H9 (cell line): ENCODE measurements at regions not wholly inside any gene's neighbourhood (a gene's known extent, or its start where the extent isn't known, plus 50 kb on each side); places are given as distances from the start of the nearest gene placed in this dataset.

Experiments used
- DNase-seq: peaks from one replicate; pipeline ENCODE4 v3.0.0-alpha.2; 2017
- H2AFZ ChIP-seq: one replicate; pipeline ENCODE4 v1.6.1; 2013; ENCODE audit warnings: mild to moderate bottlenecking, low read length, control low read depth, moderate library complexity
- H2AK5ac ChIP-seq: 2 replicates; pipeline ENCODE4 v1.6.1; 2013; ENCODE audit warnings: low read length, control low read depth, mixed read lengths; ENCODE audit not compliant: insufficient read length
- H2BK120ac ChIP-seq: one replicate; pipeline ENCODE4 v1.6.1; 2013; ENCODE audit warnings: low read depth, mild to moderate bottlenecking, low read length, control low read depth, inconsistent platforms; ENCODE audit not compliant: poor library complexity, severe bottlenecking
- H2BK12ac ChIP-seq: 2 replicates; pipeline ENCODE4 v1.6.1; 2013; ENCODE audit warnings: low read length, control low read depth, mixed read lengths, low read depth; ENCODE audit not compliant: insufficient read length
- H2BK15ac ChIP-seq: 2 replicates; pipeline ENCODE4 v1.6.1; 2013; ENCODE audit warnings: low read depth, low read length, control low read depth
- H2BK20ac ChIP-seq: one replicate; pipeline ENCODE4 v1.6.1; 2013; ENCODE audit warnings: low read depth, mild to moderate bottlenecking, low read length, control low read depth, inconsistent platforms; ENCODE audit not compliant: poor library complexity, severe bottlenecking
- H2BK5ac ChIP-seq: 2 replicates; pipeline ENCODE4 v1.6.1; 2013; ENCODE audit warnings: low read length, control low read depth, mixed read lengths; ENCODE audit not compliant: insufficient read length
- H3K14ac ChIP-seq: 2 replicates; pipeline ENCODE4 v1.6.1; 2013; ENCODE audit warnings: low read length, control low read depth; ENCODE audit not compliant: insufficient read depth
- H3K18ac ChIP-seq: 2 replicates; pipeline ENCODE4 v1.6.1; 2013; ENCODE audit warnings: low read depth, mild to moderate bottlenecking, mixed read lengths, low read length, control low read depth; ENCODE audit not compliant: insufficient read length
- H3K23ac ChIP-seq: 2 replicates; pipeline ENCODE4 v1.6.1; 2013; ENCODE audit warnings: low read length, control low read depth, mixed read lengths, low read depth; ENCODE audit not compliant: insufficient read length
- H3K23me2 ChIP-seq: 2 replicates; pipeline ENCODE4 v1.6.1; 2013; ENCODE audit warnings: low read depth, mild to moderate bottlenecking, mixed read lengths, low read length, control low read depth; ENCODE audit not compliant: insufficient read length, poor library complexity, severe bottlenecking
- H3K27ac ChIP-seq: 2 replicates; pipeline ENCODE4 v1.5.1; 2013; ENCODE audit warnings: low read length, control low read depth, mixed read lengths, low read depth; ENCODE audit not compliant: insufficient read length
- H3K27me3 ChIP-seq: 2 replicates; pipeline ENCODE4 v1.6.1; 2013; ENCODE audit warnings: low read length, control low read depth, inconsistent platforms; ENCODE audit not compliant: insufficient read depth
- H3K4ac ChIP-seq: 2 replicates; pipeline ENCODE4 v1.6.1; 2013; ENCODE audit warnings: low read depth, mild to moderate bottlenecking, control low read depth, inconsistent platforms, low read length, moderate library complexity
- H3K4me1 ChIP-seq: 2 replicates; pipeline ENCODE4 v1.6.1; 2013; ENCODE audit warnings: low read length, control low read depth, inconsistent platforms; ENCODE audit not compliant: insufficient read depth
- H3K4me2 ChIP-seq: 2 replicates; pipeline ENCODE4 v1.6.1; 2013; ENCODE audit warnings: low read length, control low read depth, mixed read lengths; ENCODE audit not compliant: insufficient read length, insufficient read depth
- H3K56ac ChIP-seq: 2 replicates; pipeline ENCODE4 v1.6.1; 2013; ENCODE audit warnings: low read depth, mild to moderate bottlenecking, mixed read lengths, low read length, control low read depth; ENCODE audit not compliant: insufficient read length
- H3K79me1 ChIP-seq: 2 replicates; pipeline ENCODE4 v1.6.1; 2013; ENCODE audit warnings: low read depth, mild to moderate bottlenecking, moderate library complexity, low read length, control low read depth, inconsistent platforms; ENCODE audit not compliant: insufficient read depth, poor library complexity, severe bottlenecking
- H3K79me2 ChIP-seq: 2 replicates; pipeline ENCODE4 v1.6.1; 2013; ENCODE audit warnings: low read length, control low read depth, inconsistent platforms; ENCODE audit not compliant: insufficient read depth
- H3K9ac ChIP-seq: 2 replicates; pipeline ENCODE4 v1.6.1; 2013; ENCODE audit warnings: low read length, control low read depth, mixed read lengths; ENCODE audit not compliant: insufficient read length; ENCODE audit errors: extremely low read depth
- H3K9me3 ChIP-seq: one replicate; pipeline ENCODE4 v1.6.1; 2013; ENCODE audit warnings: low read depth, low read length, inconsistent platforms; ENCODE audit not compliant: control insufficient read depth
- H3T11ph ChIP-seq: one replicate; pipeline ENCODE4 v1.6.1; 2013; ENCODE audit warnings: mild to moderate bottlenecking, low read length, control low read depth, inconsistent platforms
- H4K20me1 ChIP-seq: one replicate; pipeline ENCODE4 v1.6.1; 2013; ENCODE audit not compliant: control insufficient read depth, insufficient read length, insufficient read depth
- H4K5ac ChIP-seq: 2 replicates; pipeline ENCODE4 v1.6.1; 2013; ENCODE audit warnings: low read depth, mild to moderate bottlenecking, mixed read lengths, low read length, control low read depth; ENCODE audit not compliant: insufficient read length
- H4K8ac ChIP-seq: replicated peaks from 2 replicates; pipeline ENCODE4 v1.6.1; 2013; ENCODE audit warnings: low read length, control low read depth, mixed read lengths, low read depth; ENCODE audit not compliant: insufficient read length
- H4K91ac ChIP-seq: 2 replicates; pipeline ENCODE4 v1.6.1; 2013; ENCODE audit warnings: low read depth, mild to moderate bottlenecking, moderate library complexity, mixed read lengths, low read length, control low read depth; ENCODE audit not compliant: insufficient read length
- H3K27ac Mint-ChIP-seq, 3 experiments: 2 replicates in 2 of 3; 3 replicates in 1 of 3; pipeline ENCODE4 v1.8.0; 2020 to 2021; ENCODE audit warnings: mixed read lengths in 3 of 3, mild to moderate bottlenecking in 1 of 3, moderate library complexity in 1 of 3
- H3K27me3 Mint-ChIP-seq: 2 replicates; pipeline ENCODE4 v1.8.0; 2021; ENCODE audit warnings: low read depth, mild to moderate bottlenecking, moderate library complexity, mixed read lengths
- H3K36me3 Mint-ChIP-seq, 3 experiments: 2 replicates in 2 of 3; 3 replicates in 1 of 3; pipeline ENCODE4 v1.8.0; 2020 to 2021; ENCODE audit warnings: low read depth in 3 of 3, mixed read lengths in 3 of 3; ENCODE audit not compliant: insufficient read depth in 1 of 3
- H3K4me1 Mint-ChIP-seq, 2 experiments: 2 replicates each; pipeline ENCODE4 v1.8.0; 2020; ENCODE audit warnings: mixed read lengths in 2 of 2
- H3K4me3 Mint-ChIP-seq, 2 experiments: 2 replicates in 1 of 2; 3 replicates in 1 of 2; pipeline ENCODE4 v1.8.0; 2020 to 2021; ENCODE audit warnings: mild to moderate bottlenecking in 2 of 2, mixed read lengths in 2 of 2, moderate library complexity in 1 of 2
- H3K9me3 Mint-ChIP-seq, 2 experiments: 2 replicates in 1 of 2; 3 replicates in 1 of 2; pipeline ENCODE4 v1.8.0; 2020; ENCODE audit warnings: mild to moderate bottlenecking in 2 of 2, mixed read lengths in 2 of 2, moderate library complexity in 1 of 2
- CTCF ChIP-seq: fragments of 200-600 bp; sonication (generic); conservative IDR thresholded peaks from 3 replicates; pipeline ENCODE4 v1.8.0; 2021; ENCODE audit warnings: antibody characterized with exemption, mild to moderate bottlenecking
- whole genome bisulfite sequencing: extraction: QIAGEN DNeasy Blood & Tissue Kit; methylation state at CpG from one replicate; pipeline ENCODE4 v1.1.7; 2013; ENCODE audit warnings: missing lambda C conversion rate, low lambda C conversion rate, mixed read lengths; ENCODE audit not compliant: insufficient read length; ENCODE audit errors: extremely low coverage; 5-methylcytosine and 5-hydroxymethylcytosine counted together

DNA sequence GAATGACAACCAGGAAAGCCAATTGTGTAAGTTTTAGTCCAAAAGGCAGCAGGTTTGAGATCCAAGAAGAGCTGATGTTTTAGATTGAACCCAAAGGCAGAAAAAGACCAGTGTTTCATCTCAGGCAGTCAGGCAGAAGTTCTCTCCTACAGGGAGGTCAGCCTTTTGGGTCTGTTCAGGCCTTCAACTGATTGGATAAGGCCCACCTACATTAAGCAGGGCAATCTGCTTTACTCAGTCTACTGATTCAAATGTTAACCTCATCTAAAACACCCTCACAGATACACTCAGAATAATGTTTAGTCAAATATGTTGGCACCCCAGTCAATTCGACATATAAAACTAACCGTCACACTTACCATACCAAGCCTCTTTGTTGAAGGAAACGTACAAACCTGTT lies 134.2 kb upstream of the NEIL3 start:
- H3K23ac ChIP-seq = no peak overlapping the region
- H4K91ac ChIP-seq = no peak overlapping the region
- no peak overlapping the region for H3K14ac ChIP-seq
- H2AFZ ChIP-seq = no peak overlapping the region
- H3K27me3 ChIP-seq = no peaks in the 10 kb centered on the region
- no peak overlapping the region for H3K4ac ChIP-seq
- Mint-ChIP-seq H3K9me3 (peaks cover 4 to 7% of the 10 kb centered on the region in 2 experiments; a peak in 4 of 5 replicates), H3K4me1 (no peaks in the 10 kb centered on the region), H3K27me3 (no peaks in the 10 kb centered on the region), H3K27ac (no peak overlapping the region), H3K4me3 (no peak overlapping the region), H3K36me3 (peaks cover 0 to 7% (median 2%) of the 10 kb centered on the region in 3 experiments; a peak in 4 of 7 replicates)
- no peak overlapping the region for H3K18ac ChIP-seq
- H3K4me1 ChIP-seq = no peaks in the 10 kb centered on the region
- H2BK15ac ChIP-seq = no peak overlapping the region
- no peak overlapping the region for H2BK120ac ChIP-seq
- no peak overlapping the region for H3T11ph ChIP-seq
- no peaks in the 10 kb centered on the region for H4K20me1 ChIP-seq
- WGBS = no CpG with 5 or more reads among the region's 3 CpGs
- H3K27ac ChIP-seq = no peak overlapping the region
- H2AK5ac ChIP-seq = no peak overlapping the region
- no peak overlapping the region for H3K56ac ChIP-seq
- H3K79me1 ChIP-seq = no peaks in the 10 kb centered on the region
- H3K4me2 ChIP-seq = no peak overlapping the region
- H2BK12ac ChIP-seq = no peak overlapping the region
- H4K8ac ChIP-seq = no peak overlapping the region
- H2BK20ac ChIP-seq = no peak overlapping the region
- no peak overlapping the region for H2BK5ac ChIP-seq
- no peaks in the 10 kb centered on the region for H3K23me2 ChIP-seq
- H4K5ac ChIP-seq = no peak overlapping the region
- no peak overlapping the region for H3K9ac ChIP-seq
- no peaks in the 10 kb centered on the region for H3K79me2 ChIP-seq
- no peak for TF ChIP-seq CTCF
- DNase-seq = no peak
- H3K9me3 ChIP-seq = no peaks in the 10 kb centered on the region
